A549 (cell line): ENCODE measurements at regions not wholly inside any gene's neighbourhood (a gene's known extent, or its start where the extent isn't known, plus 50 kb on each side); places are given as distances from the start of the nearest gene placed in this dataset.

Source experiments
- CTCF ChIP-seq: fragments of >200 bp; sonication (Bioruptor Twin); formaldehyde crosslinking; IDR thresholded peaks from 3 replicates; pipeline ENCODE4 v1.5.1; 2016
- EP300 ChIP-seq, 2 experiments: fragments of >200 bp; sonication (Bioruptor Twin); formaldehyde crosslinking; IDR thresholded peaks; 2 replicates in 1 of 2; 3 replicates in 1 of 2; pipeline ENCODE4 v1.6.1; 2016 to 2017
- ESRRA ChIP-seq: fragments of 150-350 bp; IDR thresholded peaks from 2 replicates; pipeline ENCODE4 v1.6.1; 2014; ENCODE audit warnings: mild to moderate bottlenecking, low read length, borderline replicate concordance
- HDAC2 ChIP-seq: fragments of 200-600 bp; sonication (generic); IDR thresholded peaks from 2 replicates; pipeline ENCODE4 v1.6.1; 2016
- RAD21 ChIP-seq, 2 experiments: fragments of >200 bp in 1 of 2; sonication (Bioruptor Twin) in 1 of 2; formaldehyde crosslinking in 1 of 2; IDR thresholded peaks in 1 of 2; conservative IDR thresholded peaks in 1 of 2; 2 replicates in 1 of 2; 3 replicates in 1 of 2; pipeline ENCODE4 v1.6.1; 2012 to 2018; ENCODE audit warnings: inconsistent platforms in 1 of 2
- RCOR1 ChIP-seq: fragments of 150-350 bp; IDR thresholded peaks from 2 replicates; pipeline ENCODE4 v1.6.1; 2014; ENCODE audit warnings: antibody characterized with exemption, low read length, low read depth

- TF ChIP-seq RAD21 (conservative IDR thresholded peaks at IDR 0.05 in 1 of 2, IDR thresholded peaks at IDR 0.05 in 1 of 2), result no peak
- TF ChIP-seq RCOR1, result no peak
- no peak for TF ChIP-seq ESRRA
- no peak for TF ChIP-seq EP300 (IDR thresholded peaks at IDR 0.05)
- TF ChIP-seq CTCF, result no peak
- no peak for TF ChIP-seq HDAC2
Observed at GRCh38 chr6:19209202-19209601, 628.0 kb upstream of the ID4 start.
